ENCODE measurements at regions not wholly inside any gene's neighbourhood (a gene's known extent, or its start where the extent isn't known, plus 50 kb on each side); places are given as distances from the start of the nearest gene placed in this dataset.

DNA sequence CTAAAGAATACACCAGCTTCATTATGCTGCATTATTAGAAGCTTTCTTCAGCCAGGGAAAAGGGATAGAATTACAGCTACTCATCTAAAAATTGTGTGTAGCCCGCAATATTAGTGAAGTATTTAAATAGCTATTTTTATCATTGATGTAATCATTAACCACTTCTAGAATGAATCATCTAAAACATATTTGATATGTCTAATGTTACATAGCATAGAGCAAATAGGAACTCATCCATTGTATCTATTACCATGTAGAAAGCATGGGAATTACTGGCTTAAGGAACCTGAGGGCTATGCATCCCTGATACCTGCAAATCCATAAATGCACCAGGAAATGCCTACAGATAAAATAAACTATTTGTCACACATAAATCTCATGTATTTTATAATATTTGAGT, 54.5 kb upstream of the VGLL3 start:
- Histone ChIP-seq H3K9ac (ENCODE audit: insufficient read length, low read depth) (no peak overlapping the region), H3K9me3 (ENCODE audit: insufficient read depth, low read length) (no peaks in the 10 kb centered on the region)
- TF ChIP-seq YY1 (IDR thresholded peaks at IDR 0.05; ENCODE audit: insufficient read depth, insufficient read length) (no peak), SUZ12 (IDR thresholded peaks at IDR 0.05; ENCODE audit: extremely low read depth, insufficient read depth, insufficient read length) (no peak), ZNF274 (IDR thresholded peaks at IDR 0.05; ENCODE audit: low read depth, low read length) (no peak)

DNA sequence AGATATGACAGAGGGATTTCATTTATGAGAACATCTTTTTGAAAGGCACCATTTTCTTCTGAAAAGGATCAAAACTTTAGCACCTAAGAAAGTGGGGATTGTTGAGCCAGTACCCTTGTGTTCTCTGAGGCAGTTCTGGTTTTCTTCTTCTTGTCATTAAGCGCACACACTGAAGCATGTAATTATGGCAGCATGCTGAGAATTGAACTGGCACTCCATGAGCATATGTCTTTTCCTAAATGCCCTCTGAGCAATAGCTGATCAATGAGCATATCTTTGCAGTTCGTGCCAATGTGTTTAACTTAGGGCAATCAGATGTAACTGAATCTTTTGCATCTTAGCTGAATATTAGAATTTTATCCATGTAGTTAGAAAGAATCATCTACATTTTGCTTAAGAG, 53.9 kb upstream of the VGLL3 start:
- DNase-seq (ENCODE audit: low read depth, low spot score): no peak
- Histone ChIP-seq H3K9ac (ENCODE audit: insufficient read length, low read depth) (no peak overlapping the region), H3K9me3 (ENCODE audit: insufficient read depth, low read length) (no peaks in the 10 kb centered on the region), H3K4me1 (ENCODE audit: insufficient read depth, insufficient read length) (no peaks in the 10 kb centered on the region), H3K36me3 (ENCODE audit: insufficient read depth, insufficient read length, low read length) (no peaks in the 10 kb centered on the region), H3K4me3 (ENCODE audit: insufficient read length, low read depth) (no peak overlapping the region), H3K27me3 (ENCODE audit: insufficient read depth, insufficient read length) (no peaks in the 10 kb centered on the region)
- TF ChIP-seq SUZ12 (IDR thresholded peaks at IDR 0.05; ENCODE audit: extremely low read depth, insufficient read depth, insufficient read length): no peak
- no peak for TF ChIP-seq YY1 (IDR thresholded peaks at IDR 0.05; ENCODE audit: insufficient read depth, insufficient read length)
- TF ChIP-seq ZNF274 (IDR thresholded peaks at IDR 0.05; ENCODE audit: low read depth, low read length): no peak

More for the DNA sequence above, 54.5 kb upstream of the VGLL3 start:
- H3K36me3 ChIP-seq (ENCODE audit: insufficient read depth, insufficient read length, low read length): no peaks in the 10 kb centered on the region
- H3K4me3 ChIP-seq (ENCODE audit: insufficient read length, low read depth): no peak overlapping the region
- DNase-seq (ENCODE audit: low read depth, low spot score): no peak
- H3K27me3 ChIP-seq (ENCODE audit: insufficient read depth, insufficient read length): no peaks in the 10 kb centered on the region
- no peaks in the 10 kb centered on the region for H3K4me1 ChIP-seq (ENCODE audit: insufficient read depth, insufficient read length)

DNA sequence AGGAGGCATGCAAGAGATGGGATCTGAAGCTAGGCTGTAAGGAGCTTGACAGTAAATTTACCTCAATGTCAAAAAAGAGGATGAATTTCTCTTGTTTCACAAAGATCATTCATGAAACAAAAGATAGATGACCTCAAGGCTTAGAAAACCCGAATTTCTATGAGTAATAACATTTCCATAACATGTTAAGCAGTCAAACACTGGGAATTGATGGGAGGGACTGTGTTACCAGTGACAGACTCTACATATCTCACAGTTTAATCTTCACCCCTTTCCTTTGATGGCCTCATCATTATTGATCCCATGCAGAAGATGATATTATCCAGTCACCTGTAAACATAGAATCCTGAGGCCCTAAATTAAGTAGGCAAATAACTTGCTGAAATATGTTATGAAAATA, 53.5 kb upstream of the VGLL3 start:
- Histone ChIP-seq H3K9ac (ENCODE audit: insufficient read length, low read depth) (no peak overlapping the region), H3K4me3 (ENCODE audit: insufficient read length, low read depth) (no peak overlapping the region), H3K9me3 (ENCODE audit: insufficient read depth, low read length) (no peaks in the 10 kb centered on the region), H3K4me1 (ENCODE audit: insufficient read depth, insufficient read length) (no peaks in the 10 kb centered on the region), H3K27me3 (ENCODE audit: insufficient read depth, insufficient read length) (no peaks in the 10 kb centered on the region), H3K36me3 (ENCODE audit: insufficient read depth, insufficient read length, low read length) (no peaks in the 10 kb centered on the region)
- DNase-seq (ENCODE audit: low read depth, low spot score): no peak
- no peak for TF ChIP-seq YY1 (IDR thresholded peaks at IDR 0.05; ENCODE audit: insufficient read depth, insufficient read length)

DNA sequence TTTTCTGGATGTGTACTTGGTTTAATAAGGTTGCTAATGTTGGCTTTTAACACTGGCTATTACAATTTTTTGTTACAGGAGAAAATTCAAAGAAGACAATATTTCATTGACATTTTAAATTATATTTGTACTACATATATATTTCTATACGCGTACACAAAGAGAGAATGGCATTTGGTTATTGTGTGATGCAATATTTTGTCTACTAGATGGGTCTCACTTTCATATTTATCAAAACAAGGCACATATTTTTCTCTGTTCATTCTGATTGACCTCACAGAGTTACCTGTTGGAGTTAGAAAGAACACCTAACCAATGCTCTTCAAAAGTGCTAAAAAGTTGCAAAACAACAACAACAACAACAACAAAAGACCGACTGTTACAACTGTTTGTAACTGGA, 50.2 kb upstream of the VGLL3 start:
- Histone ChIP-seq H3K4me1 (ENCODE audit: insufficient read depth, insufficient read length) (no peaks in the 10 kb centered on the region), H3K27me3 (ENCODE audit: insufficient read depth, insufficient read length) (no peaks in the 10 kb centered on the region), H3K9me3 (ENCODE audit: insufficient read depth, low read length) (peaks cover 4% of the 10 kb centered on the region; the same call in 1 of the 2 replicates), H3K4me3 (ENCODE audit: insufficient read length, low read depth) (no peak overlapping the region), H3K9ac (ENCODE audit: insufficient read length, low read depth) (no peak overlapping the region), H3K36me3 (ENCODE audit: insufficient read depth, insufficient read length, low read length) (no peaks in the 10 kb centered on the region)
- no peak for TF ChIP-seq YY1 (IDR thresholded peaks at IDR 0.05; ENCODE audit: insufficient read depth, insufficient read length)
- TF ChIP-seq ZNF274 (IDR thresholded peaks at IDR 0.05; ENCODE audit: low read depth, low read length): no peak
- no peak for TF ChIP-seq SUZ12 (IDR thresholded peaks at IDR 0.05; ENCODE audit: extremely low read depth, insufficient read depth, insufficient read length)
- no peak for DNase-seq (ENCODE audit: low read depth, low spot score)

All from NT2/D1 (cell line).